HepG2 (cell line): ENCODE measurements at regions not wholly inside any gene's neighbourhood (a gene's known extent, or its start where the extent isn't known, plus 50 kb on each side); places are given as distances from the start of the nearest gene placed in this dataset.

Source experiments
- ATF1 ChIP-seq: IDR thresholded peaks from 2 replicates; pipeline ENCODE4 v1.6.1; 2016; ENCODE audit warnings: mild to moderate bottlenecking, control low read depth
- BORCS8-MEF2B ChIP-seq: sonication (generic); formaldehyde crosslinking; IDR thresholded peaks from 2 replicates; pipeline ENCODE4 v1.8.0; 2022; ENCODE audit warnings: mild to moderate bottlenecking, missing genetic modification reagents
- CREM ChIP-seq, 2 experiments: sonication (generic) in 1 of 2; formaldehyde crosslinking in 1 of 2; IDR thresholded peaks; 2 replicates each; pipeline versions ENCODE4 v1.4.0 to v1.6.1; 2016 to 2020; ENCODE audit warnings: antibody characterized with exemption in 1 of 2, mild to moderate bottlenecking in 1 of 2, missing genetic modification reagents in 1 of 2
- EP300 ChIP-seq, 3 experiments: sonication (generic) in 1 of 3; formaldehyde crosslinking in 1 of 3; IDR thresholded peaks; 2 replicates each; pipeline versions ENCODE4 v1.5.1 to v1.6.1; 2011 to 2020; ENCODE audit warnings: low read depth in 2 of 3, low read length in 2 of 3, borderline replicate concordance in 1 of 3, improper control_type of control experiment in 1 of 3, mild to moderate bottlenecking in 1 of 3, missing genetic modification reagents in 1 of 3, moderate library complexity in 1 of 3
- FOXP1 ChIP-seq, 2 experiments: fragments of 450-650 bp in 1 of 2; IDR thresholded peaks; 2 replicates each; pipeline ENCODE4 v1.6.1; 2017 to 2018; ENCODE audit warnings: antibody characterized with exemption in 1 of 2
- GLMP ChIP-seq: sonication (generic); formaldehyde crosslinking; IDR thresholded peaks from 2 replicates; pipeline ENCODE4 v1.9.0; 2021; ENCODE audit warnings: missing genetic modification reagents, mild to moderate bottlenecking, borderline replicate concordance
- KAT8 ChIP-seq: IDR thresholded peaks from 2 replicates; pipeline ENCODE4 v1.6.1; 2016; ENCODE audit warnings: missing genetic modification reagents, missing compliant biosample characterization
- PHF5A ChIP-seq: IDR thresholded peaks from one replicate; pipeline ENCODE4 v1.6.1; 2018; ENCODE audit warnings: low read depth, missing genetic modification reagents; ENCODE audit not compliant: unreplicated experiment
- POGZ ChIP-seq: sonication (generic); formaldehyde crosslinking; IDR thresholded peaks from 2 replicates; pipeline ENCODE4 v1.4.0; 2020; ENCODE audit warnings: mild to moderate bottlenecking, missing genetic modification reagents
- RAD51 ChIP-seq: fragments of 450-650 bp; IDR thresholded peaks from 2 replicates; pipeline ENCODE4 v1.6.1; 2016; ENCODE audit warnings: borderline replicate concordance
- RORA ChIP-seq: sonication (generic); formaldehyde crosslinking; IDR thresholded peaks from 2 replicates; pipeline ENCODE4 v1.5.0; 2020; ENCODE audit warnings: mild to moderate bottlenecking, missing genetic modification reagents, moderate library complexity
- SMARCC2 ChIP-seq: fragments of 450-650 bp; IDR thresholded peaks from 2 replicates; pipeline ENCODE4 v1.6.1; 2017; ENCODE audit warnings: antibody characterized with exemption, mild to moderate bottlenecking
- SNAPC4 ChIP-seq: sonication (generic); formaldehyde crosslinking; IDR thresholded peaks from 2 replicates; pipeline ENCODE4 v1.4.0; 2020; ENCODE audit warnings: mild to moderate bottlenecking, missing genetic modification reagents
- TCF7 ChIP-seq: sonication (generic); IDR thresholded peaks from 2 replicates; pipeline ENCODE4 v1.6.1; 2016; ENCODE audit warnings: antibody characterized with exemption, low read depth
- TEAD2 ChIP-seq: sonication (generic); formaldehyde crosslinking; IDR thresholded peaks from 2 replicates; pipeline ENCODE4 v1.9.0; 2021; ENCODE audit warnings: missing genetic modification reagents
- ZNF331 ChIP-seq: sonication (generic); formaldehyde crosslinking; IDR thresholded peaks from 2 replicates; pipeline ENCODE4 v1.4.0; 2020; ENCODE audit warnings: missing genetic modification reagents
- ZNF382 ChIP-seq: sonication (generic); formaldehyde crosslinking; IDR thresholded peaks from 2 replicates; pipeline ENCODE4 v1.5.0; 2020; ENCODE audit warnings: missing genetic modification reagents, mild to moderate bottlenecking, borderline replicate concordance
- ZNF460 ChIP-seq: sonication (generic); formaldehyde crosslinking; IDR thresholded peaks from 2 replicates; pipeline ENCODE4 v1.5.1; 2020; ENCODE audit warnings: missing genetic modification reagents, mild to moderate bottlenecking, borderline replicate concordance
- ZNF530 ChIP-seq: sonication (generic); formaldehyde crosslinking; IDR thresholded peaks from 2 replicates; pipeline ENCODE4 v1.5.0; 2020; ENCODE audit warnings: low read depth, mild to moderate bottlenecking, missing genetic modification reagents
- ZNF564 ChIP-seq: sonication (generic); formaldehyde crosslinking; IDR thresholded peaks from 2 replicates; pipeline ENCODE4 v1.8.1; 2023; ENCODE audit warnings: mild to moderate bottlenecking, missing genetic modification reagents
- ZNF598 ChIP-seq: sonication (generic); formaldehyde crosslinking; IDR thresholded peaks from 2 replicates; pipeline ENCODE4 v1.5.1; 2020; ENCODE audit warnings: mild to moderate bottlenecking, missing genetic modification reagents, borderline replicate concordance
- TF ChIP-seq, protein P1 (sequence below): IDR thresholded peaks from 2 replicates; pipeline ENCODE4 v1.6.1; 2012; ENCODE audit warnings: inconsistent platforms
- TF ChIP-seq, protein P2 (sequence below): sonication (generic); formaldehyde crosslinking; IDR thresholded peaks from 2 replicates; pipeline ENCODE4 v1.4.0; 2020; ENCODE audit warnings: mild to moderate bottlenecking, missing genetic modification reagents
- TF ChIP-seq, protein P3 (sequence below): IDR thresholded peaks from 2 replicates; pipeline ENCODE4 v1.6.1; 2016; ENCODE audit warnings: mild to moderate bottlenecking

DNA sequence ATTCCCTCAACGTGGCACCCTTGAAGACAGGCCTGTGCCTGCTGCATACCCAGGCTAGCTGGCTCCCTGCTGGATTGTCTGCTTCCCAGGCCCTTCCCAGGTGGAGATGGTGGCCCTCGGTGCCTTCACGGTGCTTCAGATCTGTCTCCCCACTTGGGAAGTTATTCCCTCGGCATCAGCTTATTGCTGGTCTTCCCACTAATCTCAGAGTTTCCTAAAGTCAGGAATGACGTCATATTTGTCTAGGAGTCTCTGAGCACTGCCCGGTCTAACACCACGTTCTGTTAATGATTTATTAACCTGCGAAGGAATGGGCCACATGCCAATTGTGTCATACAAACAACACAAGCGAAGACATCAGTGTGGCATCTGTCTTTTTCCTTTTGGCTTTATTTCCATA lies 269.8 kb upstream of the ID2 start (continued):
- no peak for TF ChIP-seq PHF5A (CRISPR knock-in tag)
- TF ChIP-seq, protein P1, sequence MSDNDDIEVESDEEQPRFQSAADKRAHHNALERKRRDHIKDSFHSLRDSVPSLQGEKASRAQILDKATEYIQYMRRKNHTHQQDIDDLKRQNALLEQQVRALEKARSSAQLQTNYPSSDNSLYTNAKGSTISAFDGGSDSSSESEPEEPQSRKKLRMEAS, result peak; percentile 60; the same call in 1 of the 2 replicates
- TF ChIP-seq ZNF460, result no peak
- no peak for TF ChIP-seq SNAPC4
- no peak for TF ChIP-seq RORA (CRISPR knock-in tag)
- no peak for TF ChIP-seq FOXP1 (IDR thresholded peaks at IDR 0.05)
- TF ChIP-seq FOXP1 (CRISPR knock-in tag; IDR thresholded peaks at IDR 0.05), result peak; percentile 54; the same call in 1 of the 2 replicates
- TF ChIP-seq ZNF564, result no peak
- peak; percentile 69 for TF ChIP-seq ATF1
- TF ChIP-seq CREM (IDR thresholded peaks at IDR 0.05), result peak; percentile 57
- TF ChIP-seq CREM (CRISPR knock-in tag; IDR thresholded peaks at IDR 0.05), result no peak
- TF ChIP-seq, protein P2, sequence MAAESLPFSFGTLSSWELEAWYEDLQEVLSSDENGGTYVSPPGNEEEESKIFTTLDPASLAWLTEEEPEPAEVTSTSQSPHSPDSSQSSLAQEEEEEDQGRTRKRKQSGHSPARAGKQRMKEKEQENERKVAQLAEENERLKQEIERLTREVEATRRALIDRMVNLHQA (CRISPR knock-in tag), result no peak
- no peak for TF ChIP-seq SMARCC2
- TF ChIP-seq TEAD2 (CRISPR knock-in tag), result no peak
- TF ChIP-seq KAT8, result 0 out of 2 replicates have a peak, but pooled peaks have one; percentile 39
- TF ChIP-seq ZNF382 (CRISPR knock-in tag), result no peak
- no peak for TF ChIP-seq BORCS8-MEF2B (CRISPR knock-in tag)
- TF ChIP-seq, protein P3, sequence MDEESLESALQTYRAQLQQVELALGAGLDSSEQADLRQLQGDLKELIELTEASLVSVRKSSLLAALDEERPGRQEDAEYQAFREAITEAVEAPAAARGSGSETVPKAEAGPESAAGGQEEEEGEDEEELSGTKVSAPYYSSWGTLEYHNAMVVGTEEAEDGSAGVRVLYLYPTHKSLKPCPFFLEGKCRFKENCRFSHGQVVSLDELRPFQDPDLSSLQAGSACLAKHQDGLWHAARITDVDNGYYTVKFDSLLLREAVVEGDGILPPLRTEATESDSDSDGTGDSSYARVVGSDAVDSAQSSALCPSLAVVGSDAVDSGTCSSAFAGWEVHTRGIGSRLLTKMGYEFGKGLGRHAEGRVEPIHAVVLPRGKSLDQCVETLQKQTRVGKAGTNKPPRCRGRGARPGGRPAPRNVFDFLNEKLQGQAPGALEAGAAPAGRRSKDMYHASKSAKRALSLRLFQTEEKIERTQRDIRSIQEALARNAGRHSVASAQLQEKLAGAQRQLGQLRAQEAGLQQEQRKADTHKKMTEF (CRISPR knock-in tag), result 0 out of 2 replicates have a peak, but pooled peaks have one; percentile 36
- TF ChIP-seq ZNF598 (CRISPR knock-in tag), result no peak
- no peak for TF ChIP-seq GLMP
- 0 out of 2 replicates have a peak, but pooled peaks have one; percentile 18 for TF ChIP-seq TCF7
- TF ChIP-seq ZNF530, result no peak
- TF ChIP-seq ZNF331 (CRISPR knock-in tag), result 0 out of 2 replicates have a peak, but pooled peaks have one; percentile 23
- TF ChIP-seq RAD51, result no peak
- peak; percentile 64; the same call in 1 of the 2 replicates for TF ChIP-seq POGZ (CRISPR knock-in tag)
- peak in 1 of 2 experiments; percentile 40; a peak in 1 of 4 replicates for TF ChIP-seq EP300 (IDR thresholded peaks at IDR 0.05; ENCODE audit: low read depth in 2 of 2, low read length in 2 of 2)
- TF ChIP-seq EP300 (CRISPR knock-in tag; IDR thresholded peaks at IDR 0.05; ENCODE audit: borderline replicate concordance), result no peak
